ENCODE measurements at regions not wholly inside any gene's neighbourhood (a gene's known extent, or its start where the extent isn't known, plus 50 kb on each side); places are given as distances from the start of the nearest gene placed in this dataset.

GRCh38 chr14:62185078-62185477 lies 422.9 kb downstream of the SNAPC1 start:
- TF ChIP-seq, protein P1, sequence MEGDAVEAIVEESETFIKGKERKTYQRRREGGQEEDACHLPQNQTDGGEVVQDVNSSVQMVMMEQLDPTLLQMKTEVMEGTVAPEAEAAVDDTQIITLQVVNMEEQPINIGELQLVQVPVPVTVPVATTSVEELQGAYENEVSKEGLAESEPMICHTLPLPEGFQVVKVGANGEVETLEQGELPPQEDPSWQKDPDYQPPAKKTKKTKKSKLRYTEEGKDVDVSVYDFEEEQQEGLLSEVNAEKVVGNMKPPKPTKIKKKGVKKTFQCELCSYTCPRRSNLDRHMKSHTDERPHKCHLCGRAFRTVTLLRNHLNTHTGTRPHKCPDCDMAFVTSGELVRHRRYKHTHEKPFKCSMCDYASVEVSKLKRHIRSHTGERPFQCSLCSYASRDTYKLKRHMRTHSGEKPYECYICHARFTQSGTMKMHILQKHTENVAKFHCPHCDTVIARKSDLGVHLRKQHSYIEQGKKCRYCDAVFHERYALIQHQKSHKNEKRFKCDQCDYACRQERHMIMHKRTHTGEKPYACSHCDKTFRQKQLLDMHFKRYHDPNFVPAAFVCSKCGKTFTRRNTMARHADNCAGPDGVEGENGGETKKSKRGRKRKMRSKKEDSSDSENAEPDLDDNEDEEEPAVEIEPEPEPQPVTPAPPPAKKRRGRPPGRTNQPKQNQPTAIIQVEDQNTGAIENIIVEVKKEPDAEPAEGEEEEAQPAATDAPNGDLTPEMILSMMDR (IDR thresholded peaks at IDR 0.05; ENCODE audit: insufficient read depth, low read depth, low read length), result no peak
- no peak for DNase-seq (ENCODE audit: low read depth)
- Histone ChIP-seq H3K4me3 (ENCODE audit: low read depth, low read length) (no peak overlapping the region), H3K36me3 (ENCODE audit: control insufficient read depth, insufficient read depth, low read length) (no peaks in the 10 kb centered on the region), H3K27me3 (ENCODE audit: control insufficient read depth, insufficient read depth, low read length) (no peaks in the 10 kb centered on the region)
- ChIA-PET POLR2A (no interaction called here), CTCF (interaction anchor here (1.0 kb wide), 1 partner anchor 21 kb away, joined by 3 read pairs; no protein-coding TSS in a partner anchor)

GRCh38 chr14:62187265-62187664 lies 425.0 kb downstream of the SNAPC1 start:
- CTCF ChIA-PET, result no interaction called here
- DNase-seq (ENCODE audit: low read depth), result no peak
- Histone ChIP-seq H3K36me3 (ENCODE audit: control insufficient read depth, insufficient read depth, low read length) (no peaks in the 10 kb centered on the region), H3K4me3 (ENCODE audit: low read depth, low read length) (no peak overlapping the region), H3K27me3 (ENCODE audit: control insufficient read depth, insufficient read depth, low read length) (no peaks in the 10 kb centered on the region)
- TF ChIP-seq, protein P1 (IDR thresholded peaks at IDR 0.05; ENCODE audit: insufficient read depth, low read depth, low read length), result no peak
- POLR2A ChIA-PET, result no interaction called here

DNA sequence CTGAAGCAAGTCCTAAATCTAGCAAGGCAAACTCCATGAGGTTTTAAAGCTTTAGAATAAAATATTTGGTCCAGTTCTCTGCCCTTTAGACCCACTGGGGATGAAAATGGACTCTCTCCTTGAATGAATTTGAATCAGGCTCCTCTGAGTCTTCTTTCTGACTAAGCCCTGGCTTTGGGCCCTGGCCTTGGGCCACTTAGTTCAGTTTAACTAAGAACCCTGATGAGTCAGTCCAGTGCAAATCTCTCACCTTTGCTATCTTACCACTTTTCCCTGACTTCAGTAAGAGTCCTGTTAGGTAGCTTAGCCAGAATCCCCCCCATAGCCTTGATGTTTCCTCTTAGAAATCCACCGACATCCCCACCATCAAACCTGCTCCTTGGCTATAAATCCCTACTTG lies 427.5 kb downstream of the SNAPC1 start:
- no peak for DNase-seq (ENCODE audit: low read depth)
- Histone ChIP-seq H3K36me3 (ENCODE audit: control insufficient read depth, insufficient read depth, low read length) (no peaks in the 10 kb centered on the region), H3K4me3 (ENCODE audit: low read depth, low read length) (no peak overlapping the region), H3K27me3 (ENCODE audit: control insufficient read depth, insufficient read depth, low read length) (no peaks in the 10 kb centered on the region)
- TF ChIP-seq, protein P1 (IDR thresholded peaks at IDR 0.05; ENCODE audit: insufficient read depth, low read depth, low read length), result no peak
- POLR2A ChIA-PET, result no interaction called here
- CTCF ChIA-PET, result no interaction called here

GRCh38 chr14:62206456-62206855 lies 444.2 kb downstream of the SNAPC1 start:
- CTCF ChIA-PET, result no interaction called here
- POLR2A ChIA-PET, result no interaction called here

DNA sequence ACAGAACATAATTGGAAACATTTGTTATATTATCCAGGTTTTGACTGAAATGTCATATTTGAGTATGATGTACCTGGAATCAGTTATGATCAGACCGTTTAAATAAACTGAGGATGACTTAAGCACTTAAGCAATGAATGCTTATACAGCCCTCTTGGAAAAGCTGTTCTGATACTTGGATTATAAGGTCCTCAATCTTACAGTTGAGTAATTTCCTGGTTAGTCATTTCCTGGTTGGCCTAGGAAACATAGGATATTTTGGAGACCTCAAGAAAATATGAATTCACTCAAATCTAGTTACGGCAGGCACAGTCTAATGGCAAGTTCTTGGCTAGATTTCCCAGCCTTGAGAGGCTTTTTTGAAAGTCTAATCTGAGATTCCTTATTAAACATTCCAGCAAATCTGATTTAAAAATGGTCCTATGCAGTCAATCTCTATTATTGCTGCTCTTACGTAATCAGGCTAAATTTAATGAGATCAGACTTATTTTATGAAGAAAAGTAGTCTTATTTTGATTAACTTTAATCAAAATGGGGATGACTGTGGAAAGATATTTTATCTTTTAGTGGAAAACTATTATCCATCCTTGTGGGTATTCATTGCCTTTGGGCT lies 447.2 kb downstream of the SNAPC1 start:
- POLR2A ChIA-PET, result no interaction called here
- TF ChIP-seq, protein P1 (IDR thresholded peaks at IDR 0.05; ENCODE audit: insufficient read depth, low read depth, low read length), result no peak
- CTCF ChIA-PET, result no interaction called here
- Histone ChIP-seq H3K4me3 (ENCODE audit: low read depth, low read length) (no peak overlapping the region), H3K36me3 (ENCODE audit: control insufficient read depth, insufficient read depth, low read length) (no peaks in the 10 kb centered on the region), H3K27me3 (ENCODE audit: control insufficient read depth, insufficient read depth, low read length) (no peaks in the 10 kb centered on the region)
- peak; percentile 26 for DNase-seq (ENCODE audit: low read depth)

More at GRCh38 chr14:62206456-62206855, 444.2 kb downstream of the SNAPC1 start:
- Histone ChIP-seq H3K36me3 (ENCODE audit: control insufficient read depth, insufficient read depth, low read length) (no peaks in the 10 kb centered on the region), H3K27me3 (ENCODE audit: control insufficient read depth, insufficient read depth, low read length) (no peaks in the 10 kb centered on the region), H3K4me3 (ENCODE audit: low read depth, low read length) (no peak overlapping the region)
- TF ChIP-seq, protein P1 (IDR thresholded peaks at IDR 0.05; ENCODE audit: insufficient read depth, low read depth, low read length), result no peak
- DNase-seq (ENCODE audit: low read depth), result no peak

Data from BJ (cell line).